ENCODE measurements at regions not wholly inside any gene's neighbourhood (a gene's known extent, or its start where the extent isn't known, plus 50 kb on each side); places are given as distances from the start of the nearest gene placed in this dataset.

- no peak for DNase-seq
- TF ChIP-seq CTCF (IDR thresholded peaks at IDR 0.05): no peak
- peaks cover 4% of the 10 kb centered on the region for H3K36me3 Mint-ChIP-seq (ENCODE audit: low read depth)
- H3K27ac Mint-ChIP-seq: no peak overlapping the region
- H3K4me1 Mint-ChIP-seq: peaks cover 19% of the 10 kb centered on the region
- H3K4me3 Mint-ChIP-seq: no peak overlapping the region
- H3K27me3 Mint-ChIP-seq (ENCODE audit: low read depth, poor library complexity): peaks cover 6% of the 10 kb centered on the region
- peaks cover 19% of the 10 kb centered on the region for H3K9me3 Mint-ChIP-seq
Observed at GRCh38 chr6:3518356-3519190, 61.7 kb upstream of the SLC22A23 start.

DNA sequence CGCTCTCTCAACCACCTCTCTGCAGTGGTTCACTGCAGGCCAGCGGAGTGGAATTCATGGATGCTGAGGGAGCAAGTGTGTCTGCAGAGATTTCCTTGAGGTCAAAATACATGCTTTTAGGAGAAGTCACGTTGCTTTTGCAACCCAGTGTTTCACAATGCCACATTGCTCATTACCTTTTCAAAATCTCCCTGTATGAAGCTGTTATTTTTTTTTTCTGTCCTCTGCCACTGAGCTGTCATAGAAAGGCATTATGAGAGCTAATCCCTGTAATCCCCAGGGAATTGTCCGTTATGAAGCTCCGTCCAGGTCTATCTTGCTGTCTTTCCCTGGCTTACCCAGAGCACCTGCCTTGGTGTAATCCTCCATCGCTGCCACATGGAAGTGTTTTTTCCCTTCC is 60.5 kb upstream of the SLC22A23 start:
- Mint-ChIP-seq H3K4me1 (peaks cover 18% of the 10 kb centered on the region), H3K27ac (no peak overlapping the region), H3K9me3 (peaks cover 19% of the 10 kb centered on the region), H3K4me3 (no peak overlapping the region), H3K27me3 (ENCODE audit: low read depth, poor library complexity) (peaks cover 6% of the 10 kb centered on the region), H3K36me3 (ENCODE audit: low read depth) (peaks cover 4% of the 10 kb centered on the region)
- no peak for DNase-seq
- TF ChIP-seq CTCF (IDR thresholded peaks at IDR 0.05): no peak

GRCh38 chr6:3516092-3516491 is 59.2 kb upstream of the SLC22A23 start:
- no peak overlapping the region for H3K4me3 Mint-ChIP-seq
- H3K36me3 Mint-ChIP-seq (ENCODE audit: low read depth): peaks cover 4% of the 10 kb centered on the region
- peaks cover 8% of the 10 kb centered on the region for H3K27me3 Mint-ChIP-seq (ENCODE audit: low read depth, poor library complexity)
- peaks cover 30% of the 10 kb centered on the region for H3K4me1 Mint-ChIP-seq
- TF ChIP-seq CTCF (IDR thresholded peaks at IDR 0.05): no peak
- peaks cover 14% of the 10 kb centered on the region for H3K9me3 Mint-ChIP-seq
- H3K27ac Mint-ChIP-seq: no peak overlapping the region
- DNase-seq: no peak

- H3K9me3 Mint-ChIP-seq: peaks cover 10% of the 10 kb centered on the region
- DNase-seq: no peak
- no peak for TF ChIP-seq CTCF (IDR thresholded peaks at IDR 0.05)
- H3K4me1 Mint-ChIP-seq: peaks cover 31% of the 10 kb centered on the region
- H3K27me3 Mint-ChIP-seq (ENCODE audit: low read depth, poor library complexity): peaks cover 8% of the 10 kb centered on the region
- H3K27ac Mint-ChIP-seq: no peak overlapping the region
- peaks cover 4% of the 10 kb centered on the region for H3K36me3 Mint-ChIP-seq (ENCODE audit: low read depth)
- H3K4me3 Mint-ChIP-seq: no peak overlapping the region
Observed at GRCh38 chr6:3515669-3516068, 58.8 kb upstream of the SLC22A23 start.

DNA sequence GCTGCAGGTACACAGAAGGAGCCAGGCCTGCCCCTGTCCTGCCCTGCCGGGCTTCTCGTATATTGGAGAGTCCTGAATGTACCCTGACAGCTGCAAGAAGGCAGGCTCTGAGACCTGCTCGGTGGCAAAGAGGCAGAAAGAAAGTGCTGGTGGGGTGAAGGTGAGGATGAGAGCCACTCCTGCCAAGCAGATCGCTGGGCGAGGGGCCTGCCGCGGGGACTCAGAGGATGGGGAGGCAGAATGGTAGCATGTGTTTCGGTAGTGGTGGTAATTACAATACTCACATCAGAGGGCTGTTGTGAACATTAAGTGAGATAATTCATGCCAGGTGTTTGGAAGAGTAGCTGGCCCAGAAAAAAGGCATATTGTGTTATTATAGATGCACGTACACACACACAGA is 56.6 kb upstream of the SLC22A23 start:
- Mint-ChIP-seq H3K27ac (no peak overlapping the region), H3K9me3 (no peaks in the 10 kb centered on the region), H3K4me1 (peaks cover 29% of the 10 kb centered on the region), H3K4me3 (no peak overlapping the region), H3K27me3 (ENCODE audit: low read depth, poor library complexity) (peaks cover 8% of the 10 kb centered on the region), H3K36me3 (ENCODE audit: low read depth) (no peaks in the 10 kb centered on the region)
- TF ChIP-seq CTCF (IDR thresholded peaks at IDR 0.05): no peak
- no peak for DNase-seq

- no peak for TF ChIP-seq CTCF (IDR thresholded peaks at IDR 0.05)
- no peak for DNase-seq
Observed at GRCh38 chr6:3512832-3513231, 56.0 kb upstream of the SLC22A23 start.

More at GRCh38 chr6:3512832-3513231, 56.0 kb upstream of the SLC22A23 start:
- Mint-ChIP-seq H3K4me1 (peaks cover 26% of the 10 kb centered on the region), H3K4me3 (no peak overlapping the region), H3K9me3 (no peaks in the 10 kb centered on the region), H3K36me3 (ENCODE audit: low read depth) (no peaks in the 10 kb centered on the region), H3K27me3 (ENCODE audit: low read depth, poor library complexity) (peaks cover 5% of the 10 kb centered on the region), H3K27ac (no peak overlapping the region)

Measured in nephron progenitor cell (in vitro differentiated cells).